Fibroblast of the aortic adventitia (primary cell): ENCODE measurements at regions not wholly inside any gene's neighbourhood (a gene's known extent, or its start where the extent isn't known, plus 50 kb on each side); places are given as distances from the start of the nearest gene placed in this dataset.

Experiments used
- DNase-seq: peaks from one replicate; pipeline ENCODE4 v3.0.0-alpha.2; 2010; ENCODE audit warnings: low read depth
- H3K4me3 ChIP-seq: 2 replicates; pipeline ENCODE4 v1.5.1; 2011; ENCODE audit warnings: low read depth, mild to moderate bottlenecking, control low read depth, low read length, moderate library complexity
- TF ChIP-seq, protein P1 (sequence below): IDR thresholded peaks from 2 replicates; pipeline ENCODE4 v1.5.1; 2011; ENCODE audit warnings: mild to moderate bottlenecking, low read length, control low read depth, inconsistent platforms; ENCODE audit not compliant: insufficient read depth

GRCh38 chr14:58784931-58785330 lies 147.2 kb downstream of the DACT1 start:
- no peak for DNase-seq
- no peak overlapping the region for H3K4me3 ChIP-seq
- TF ChIP-seq, protein P1, sequence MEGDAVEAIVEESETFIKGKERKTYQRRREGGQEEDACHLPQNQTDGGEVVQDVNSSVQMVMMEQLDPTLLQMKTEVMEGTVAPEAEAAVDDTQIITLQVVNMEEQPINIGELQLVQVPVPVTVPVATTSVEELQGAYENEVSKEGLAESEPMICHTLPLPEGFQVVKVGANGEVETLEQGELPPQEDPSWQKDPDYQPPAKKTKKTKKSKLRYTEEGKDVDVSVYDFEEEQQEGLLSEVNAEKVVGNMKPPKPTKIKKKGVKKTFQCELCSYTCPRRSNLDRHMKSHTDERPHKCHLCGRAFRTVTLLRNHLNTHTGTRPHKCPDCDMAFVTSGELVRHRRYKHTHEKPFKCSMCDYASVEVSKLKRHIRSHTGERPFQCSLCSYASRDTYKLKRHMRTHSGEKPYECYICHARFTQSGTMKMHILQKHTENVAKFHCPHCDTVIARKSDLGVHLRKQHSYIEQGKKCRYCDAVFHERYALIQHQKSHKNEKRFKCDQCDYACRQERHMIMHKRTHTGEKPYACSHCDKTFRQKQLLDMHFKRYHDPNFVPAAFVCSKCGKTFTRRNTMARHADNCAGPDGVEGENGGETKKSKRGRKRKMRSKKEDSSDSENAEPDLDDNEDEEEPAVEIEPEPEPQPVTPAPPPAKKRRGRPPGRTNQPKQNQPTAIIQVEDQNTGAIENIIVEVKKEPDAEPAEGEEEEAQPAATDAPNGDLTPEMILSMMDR = no peak

DNA sequence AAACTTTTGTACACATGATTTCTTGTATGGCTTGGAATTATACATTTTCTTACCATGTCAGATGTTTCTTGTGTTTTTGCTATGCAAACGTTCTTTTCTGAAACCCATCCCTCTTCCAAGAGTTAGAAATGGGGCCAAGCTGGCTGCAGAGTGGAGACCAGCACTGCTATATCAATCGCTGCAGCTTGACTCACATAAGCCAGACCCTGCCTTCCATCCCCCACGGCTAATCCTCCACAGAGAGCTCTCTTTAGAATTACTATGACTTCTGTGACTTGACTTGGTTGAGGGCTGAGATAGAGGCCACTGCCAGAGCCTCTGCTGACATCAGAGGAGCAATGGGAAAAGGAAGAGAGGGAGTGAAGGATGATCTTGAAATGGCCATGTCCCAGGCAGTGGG lies 147.9 kb downstream of the DACT1 start:
- no peak for DNase-seq
- TF ChIP-seq, protein P1 = no peak

DNA sequence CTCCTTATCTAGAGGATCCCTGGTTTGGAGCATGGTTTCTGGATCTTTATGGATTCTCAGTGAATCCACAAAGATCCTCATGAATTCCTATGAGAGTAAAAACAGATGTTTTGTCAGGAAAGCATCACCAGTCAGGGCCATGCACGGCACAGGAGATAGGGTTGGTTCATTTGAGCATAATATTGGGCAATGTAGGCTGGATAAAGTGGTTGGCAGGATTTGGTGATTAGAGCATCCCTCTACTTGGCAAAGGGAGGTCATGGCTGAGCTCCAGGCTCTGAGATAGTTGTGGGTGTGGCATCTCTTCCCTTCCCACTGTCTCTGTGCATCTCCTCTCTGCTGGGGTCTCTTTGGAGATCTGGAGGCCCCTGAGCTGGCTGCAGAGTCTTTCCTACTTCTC lies 149.8 kb downstream of the DACT1 start:
- H3K4me3 ChIP-seq = no peak overlapping the region
- TF ChIP-seq, protein P1 = no peak
- peak; percentile 28 for DNase-seq

More for the DNA sequence above, 147.9 kb downstream of the DACT1 start:
- H3K4me3 ChIP-seq = no peak overlapping the region

DNA sequence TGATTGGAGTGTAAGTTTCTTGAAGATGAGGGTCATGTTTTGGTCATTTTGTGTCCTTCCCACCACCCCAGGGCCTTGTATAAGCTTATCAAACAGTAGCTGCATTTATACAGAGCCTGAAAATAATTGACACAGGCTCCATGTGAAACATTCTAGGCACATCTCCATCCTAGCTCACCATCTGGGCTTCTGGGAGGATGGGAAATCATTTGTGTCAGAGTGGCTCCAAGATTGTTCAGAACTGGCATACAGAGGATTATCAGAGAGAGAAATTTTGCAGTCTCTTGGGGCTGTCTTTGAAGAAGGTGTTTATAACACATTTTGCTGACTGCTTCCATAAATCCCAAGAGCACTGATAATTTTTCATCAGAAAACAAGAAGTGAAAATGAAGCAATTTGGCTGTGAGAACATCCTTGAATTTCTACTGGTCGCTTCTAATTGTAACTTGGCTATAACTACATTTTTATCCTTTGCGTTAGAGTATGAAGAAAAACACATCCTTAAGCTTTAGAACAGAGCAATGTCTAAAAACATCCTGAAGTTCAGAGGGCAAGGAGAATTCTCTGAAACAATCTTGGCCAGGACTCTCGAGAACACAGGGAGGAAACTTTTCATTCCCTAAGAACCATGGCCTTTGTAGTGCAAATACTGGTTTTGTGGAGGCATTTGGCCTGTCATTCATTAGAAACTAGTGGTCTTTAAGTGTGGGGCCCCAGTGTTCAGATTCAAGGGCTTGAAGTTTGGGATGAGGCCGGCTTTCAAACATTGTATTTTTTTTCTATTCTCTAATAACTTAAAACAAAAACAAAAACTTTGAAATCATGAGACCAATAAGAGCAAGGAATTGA lies 151.1 kb downstream of the DACT1 start:
- no peak for DNase-seq
- TF ChIP-seq, protein P1 = no peak
- no peak overlapping the region for H3K4me3 ChIP-seq

- H3K4me3 ChIP-seq = no peak overlapping the region
- DNase-seq = no peak
- TF ChIP-seq, protein P1 = no peak
Measured at GRCh38 chr14:58789736-58790135, 152.0 kb downstream of the DACT1 start.

DNA sequence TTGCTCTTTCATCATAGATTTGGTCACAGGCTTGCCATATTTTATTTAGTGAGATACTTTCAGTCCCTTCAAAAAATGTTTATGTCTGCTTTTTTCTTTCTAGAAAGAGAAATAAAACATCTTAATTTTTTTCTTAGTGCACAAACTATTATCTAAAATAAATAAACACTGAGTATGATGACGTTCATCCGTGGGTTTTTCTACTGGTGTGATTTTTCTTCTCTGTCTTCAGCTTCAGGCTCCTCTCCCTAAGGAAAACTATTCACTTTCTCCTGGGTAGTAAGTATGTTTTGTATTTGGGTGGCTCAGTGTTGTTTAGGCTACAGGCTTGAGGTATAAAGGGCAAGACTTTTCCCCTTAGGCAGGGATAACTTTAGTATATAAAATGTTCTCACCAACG lies 154.7 kb downstream of the DACT1 start:
- DNase-seq = peak; percentile 47
- TF ChIP-seq, protein P1 = no peak
- H3K4me3 ChIP-seq = no peak overlapping the region

- TF ChIP-seq, protein P1 = no peak
- no peak overlapping the region for H3K4me3 ChIP-seq
- DNase-seq = no peak
Measured at GRCh38 chr14:58793131-58793740, 155.5 kb downstream of the DACT1 start.
